GM18511 (cell line): ENCODE measurements at regions not wholly inside any gene's neighbourhood (a gene's known extent, or its start where the extent isn't known, plus 50 kb on each side); places are given as distances from the start of the nearest gene placed in this dataset.
"Not testable (repeated sequence)": the region's sequence is repeated elsewhere in the genome, so short reads cannot be mapped to it uniquely, and the experiment has no call there.

Experiments used
- ATAC-seq: cut with Tn5 transposase; IDR thresholded peaks from one replicate; pipeline ENCODE4 v1.9.1; 2021; ENCODE audit warnings: mild to moderate bottlenecking, moderate library complexity; ENCODE audit not compliant: unreplicated experiment

DNA sequence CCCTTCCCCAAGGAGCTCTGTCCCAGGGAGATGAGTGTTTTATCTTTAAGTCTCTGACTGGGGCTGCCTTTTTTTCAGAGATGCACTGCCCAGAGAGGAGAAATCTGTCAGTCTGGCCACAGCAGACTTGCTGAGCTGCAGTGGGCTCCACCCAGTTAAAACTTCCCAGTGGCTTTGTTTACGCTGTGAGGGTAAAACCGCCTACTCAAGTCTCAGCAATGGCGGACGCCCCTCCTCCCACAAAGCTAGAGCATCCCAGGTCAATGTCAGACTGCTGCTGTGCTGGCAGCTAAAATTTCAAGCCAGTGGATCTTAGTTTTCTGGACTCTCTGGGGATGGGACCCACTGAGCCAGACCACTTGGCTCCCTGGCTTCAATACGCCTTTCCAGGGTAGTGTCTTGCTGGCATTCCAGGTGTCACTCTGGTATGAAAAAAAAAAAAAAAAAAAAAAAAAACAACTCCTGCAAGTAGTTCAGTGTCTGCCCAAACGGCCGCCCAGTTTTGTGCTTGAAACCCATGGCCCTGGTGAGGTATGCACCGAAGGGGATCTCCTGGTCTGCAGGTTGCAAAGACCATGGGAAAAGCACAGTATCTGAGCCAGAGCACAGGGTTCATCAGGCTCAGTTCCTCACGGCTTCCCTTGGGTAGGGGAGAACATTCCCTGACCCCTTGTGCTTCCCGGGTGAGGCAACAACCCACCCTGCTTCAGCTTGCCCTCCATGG is 1616.1 kb upstream of the ADGRL3 start:
- ATAC-seq: no peak

DNA sequence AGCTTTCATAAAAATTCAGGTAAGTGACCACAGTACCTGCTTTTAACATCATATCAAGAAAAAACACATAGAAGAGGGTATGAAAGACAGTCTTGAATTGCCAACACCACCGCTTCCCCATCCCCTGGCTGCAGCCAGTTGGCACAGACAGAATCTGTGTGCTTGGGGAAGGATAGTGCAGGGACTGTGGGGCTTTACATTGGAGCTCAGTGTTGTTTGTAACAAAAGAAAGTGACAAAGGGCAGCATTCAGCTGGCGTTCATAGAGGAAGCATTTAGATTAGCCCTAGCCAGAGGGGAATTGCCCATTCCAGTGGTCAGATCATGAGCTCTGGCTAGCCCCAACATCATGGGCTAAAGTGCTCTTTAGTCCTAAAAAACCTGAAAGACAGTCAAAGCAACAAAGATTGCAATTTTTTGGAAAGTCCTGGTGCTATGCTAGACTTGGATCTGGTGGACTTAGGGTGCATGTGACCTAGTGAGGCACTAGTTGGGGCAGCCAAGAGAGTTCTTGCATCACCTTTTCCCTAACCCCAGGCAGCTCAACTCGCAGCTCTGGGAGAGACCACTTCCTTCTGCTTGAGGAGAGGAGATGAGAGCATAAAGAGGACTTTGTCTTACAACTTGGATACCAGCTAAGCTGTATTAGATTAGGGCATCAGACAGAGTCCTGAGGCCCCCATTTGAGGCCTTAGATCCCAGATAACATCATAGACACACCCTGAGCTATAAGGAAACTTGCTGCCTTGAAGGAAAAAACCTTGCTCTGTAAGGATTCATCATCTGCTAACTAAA is 1602.4 kb upstream of the ADGRL3 start:
- ATAC-seq: no peak

- ATAC-seq: no peak
Measured at GRCh38 chr4:59598330-59598618, 1601.9 kb upstream of the ADGRL3 start.

- ATAC-seq: no peak
Measured at GRCh38 chr4:59608466-59608865, 1591.7 kb upstream of the ADGRL3 start.

GRCh38 chr4:59612235-59612634 is 1587.9 kb upstream of the ADGRL3 start:
- ATAC-seq: no peak

- no peak for ATAC-seq
Measured at GRCh38 chr4:59615316-59615715, 1584.8 kb upstream of the ADGRL3 start.

- ATAC-seq: no peak
Measured at GRCh38 chr4:59629348-59629747, 1570.8 kb upstream of the ADGRL3 start.

- no peak for ATAC-seq
Measured at GRCh38 chr4:59630235-59630634, 1569.9 kb upstream of the ADGRL3 start.

- ATAC-seq: no peak
Measured at GRCh38 chr4:59630922-59631321, 1569.2 kb upstream of the ADGRL3 start.

DNA sequence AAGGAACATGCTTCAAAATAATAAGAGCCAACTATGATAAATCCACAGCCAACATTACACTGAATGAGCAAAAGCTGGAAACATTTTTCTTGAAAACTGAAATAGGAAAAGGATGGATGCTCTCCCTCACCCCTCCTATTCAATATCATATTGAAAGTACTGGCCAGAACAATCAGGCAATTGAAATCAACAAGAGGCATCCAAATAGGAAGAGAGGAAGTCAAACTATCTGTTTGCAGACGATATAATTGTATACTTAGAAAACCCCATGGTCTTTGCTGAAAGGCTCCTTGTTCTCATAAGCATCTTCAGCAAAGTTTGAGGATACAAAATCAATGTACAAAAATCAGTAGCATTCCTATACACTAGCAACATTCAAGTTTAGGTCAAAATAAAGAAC is 1562.5 kb upstream of the ADGRL3 start:
- no peak for ATAC-seq

DNA sequence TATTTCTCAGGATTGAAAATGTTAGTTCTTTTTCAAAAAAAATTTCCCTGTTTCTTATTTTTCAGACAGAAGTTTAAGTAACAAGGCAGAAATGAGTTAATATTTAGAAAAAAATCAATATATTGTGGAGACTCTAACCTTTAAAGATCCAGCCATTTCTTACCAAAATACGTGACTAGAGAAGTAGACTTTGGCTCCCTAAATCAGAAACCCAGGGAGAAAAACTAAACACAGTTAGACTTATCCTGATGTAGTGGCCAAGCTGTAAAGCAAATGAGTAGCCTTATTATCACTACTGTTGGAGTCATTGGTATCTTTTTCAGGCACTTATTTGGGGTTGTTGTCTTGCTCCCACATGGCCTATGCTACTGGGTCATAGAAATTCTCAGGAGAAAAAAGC is 1556.4 kb upstream of the ADGRL3 start:
- no peak for ATAC-seq

DNA sequence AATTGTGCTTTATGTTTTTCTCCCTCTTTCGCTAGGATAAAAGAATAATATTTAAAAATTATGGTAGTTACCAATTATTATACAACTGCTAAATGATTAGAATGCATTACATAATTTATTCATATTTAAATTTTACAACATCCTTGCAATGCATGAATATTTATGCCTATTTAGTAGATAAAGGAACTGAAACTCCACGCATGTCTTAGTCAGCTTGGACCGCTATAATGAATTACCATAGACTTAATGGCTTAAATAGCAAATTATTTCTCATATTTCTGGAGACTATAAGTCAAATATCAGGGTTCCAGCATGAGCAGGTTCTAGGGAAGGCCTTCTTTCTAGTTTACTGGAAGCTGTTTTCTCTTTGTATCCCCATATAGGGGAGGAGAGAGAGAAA is 1555.4 kb upstream of the ADGRL3 start:
- ATAC-seq: no peak

DNA sequence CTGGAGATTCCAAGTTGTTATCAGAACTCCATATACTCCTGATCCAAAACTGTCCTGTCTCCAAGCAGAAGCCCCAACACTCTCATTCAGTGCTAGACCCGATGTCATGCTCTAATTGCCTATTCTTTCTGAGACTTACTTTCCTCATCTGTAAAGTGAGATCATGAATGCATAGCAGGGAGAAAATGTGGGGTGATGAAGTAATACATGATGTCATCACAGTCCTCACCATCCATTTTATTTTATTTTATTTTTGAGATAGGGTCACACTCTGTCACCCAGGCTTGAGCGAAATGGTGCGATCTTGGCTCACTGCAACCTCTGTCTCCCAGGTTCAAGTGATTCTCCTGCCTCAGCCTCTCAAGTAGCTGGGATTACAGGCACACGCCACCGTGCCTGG is 1554.0 kb upstream of the ADGRL3 start:
- no peak for ATAC-seq

DNA sequence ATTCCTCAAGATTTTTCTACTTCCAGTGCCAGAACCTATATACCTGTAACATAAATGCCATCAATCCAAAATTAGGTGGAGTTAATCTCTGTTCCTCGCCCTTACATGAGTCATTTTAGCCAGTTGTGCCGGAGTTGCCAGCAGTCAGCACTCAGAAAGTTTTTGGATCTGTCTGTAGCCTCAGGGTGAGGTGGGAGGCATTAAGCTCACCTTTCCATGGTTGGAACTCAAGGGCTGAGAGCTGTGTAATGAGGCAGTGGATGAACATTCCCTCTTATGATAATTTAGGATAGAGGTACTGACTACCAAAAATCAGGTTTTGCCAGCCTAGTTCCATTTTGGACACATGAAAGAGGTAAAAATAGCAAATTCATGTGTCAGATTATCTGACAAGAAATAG is 1553.1 kb upstream of the ADGRL3 start:
- ATAC-seq: no peak

GRCh38 chr4:59647500-59647899 is 1552.6 kb upstream of the ADGRL3 start:
- no peak for ATAC-seq

GRCh38 chr4:59650861-59651260 is 1549.3 kb upstream of the ADGRL3 start:
- no peak for ATAC-seq

DNA sequence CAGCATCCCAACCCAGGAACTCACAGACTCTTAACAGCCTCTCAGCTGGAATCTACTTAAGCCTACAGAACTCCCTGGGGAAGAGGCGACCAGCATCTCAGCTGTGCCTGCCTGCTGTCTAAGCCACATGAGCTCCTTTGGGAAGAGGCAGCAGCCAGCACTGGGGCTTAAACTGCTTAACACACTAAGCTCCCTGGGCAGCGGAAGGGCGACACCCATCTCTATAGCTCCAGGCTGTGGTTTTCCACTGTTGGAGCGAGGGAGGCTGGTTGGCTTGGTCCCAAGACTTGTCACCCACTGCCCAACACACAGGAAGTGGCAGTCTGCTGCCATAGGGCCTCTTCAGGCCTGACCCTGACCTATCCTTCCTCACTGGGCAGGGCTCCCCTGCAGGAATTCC is 1544.1 kb upstream of the ADGRL3 start:
- ATAC-seq: no peak

DNA sequence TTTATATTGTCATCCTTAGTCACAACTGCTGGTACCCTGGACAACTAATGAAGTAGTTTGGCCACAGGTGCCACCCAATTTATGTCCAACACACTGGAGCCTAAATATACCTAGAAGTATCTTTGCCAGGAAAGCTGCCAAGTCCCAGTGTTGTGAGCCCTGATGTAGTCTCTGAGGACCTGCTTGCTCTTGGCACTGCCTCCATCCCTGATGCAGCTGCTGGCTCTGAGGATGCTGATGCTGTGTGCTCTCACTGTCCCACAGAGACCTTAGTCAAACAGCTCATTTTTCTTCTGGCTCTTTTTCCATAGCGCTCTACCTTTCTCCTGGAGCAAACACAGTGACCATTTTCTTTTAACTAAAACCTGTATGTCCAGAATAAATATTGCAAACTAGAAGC is 1535.4 kb upstream of the ADGRL3 start:
- ATAC-seq: no peak

DNA sequence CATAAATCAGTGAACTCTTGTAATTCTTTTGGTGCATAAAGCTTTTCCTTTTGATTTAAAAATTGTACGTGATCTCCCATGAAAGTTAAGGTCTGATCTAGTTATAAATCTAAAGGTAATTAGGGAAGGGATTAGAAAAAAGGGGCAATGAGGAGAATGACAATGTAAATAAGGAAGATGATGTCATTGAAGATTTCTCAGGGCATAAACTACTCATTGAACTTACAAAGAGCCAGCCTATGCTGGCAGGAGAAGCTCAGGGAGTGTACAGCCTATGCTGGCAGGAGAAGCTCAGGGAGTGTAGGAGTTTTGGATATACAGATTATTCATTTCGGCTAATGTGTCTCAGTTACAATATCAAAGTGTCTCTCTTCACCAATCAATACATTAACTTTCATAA is 1533.5 kb upstream of the ADGRL3 start:
- no peak for ATAC-seq

DNA sequence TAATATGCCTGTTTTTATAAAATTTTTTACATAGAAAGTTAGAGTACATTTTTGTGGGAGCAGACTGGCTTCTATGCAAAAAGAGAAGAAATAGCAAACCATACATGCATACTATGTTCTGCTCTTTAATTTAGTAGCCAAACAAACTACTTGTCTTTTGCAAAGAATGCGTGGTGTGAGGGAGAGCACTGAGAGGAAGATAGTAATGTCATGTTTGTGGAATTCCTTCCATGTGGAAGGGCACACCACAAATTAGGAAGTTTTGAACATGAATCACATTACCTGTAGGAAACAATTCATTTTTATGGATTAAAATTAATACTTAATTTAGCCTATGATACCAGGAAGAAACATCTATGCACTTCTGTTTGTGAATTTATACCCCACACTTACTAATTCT is 1529.1 kb upstream of the ADGRL3 start:
- ATAC-seq: no peak

DNA sequence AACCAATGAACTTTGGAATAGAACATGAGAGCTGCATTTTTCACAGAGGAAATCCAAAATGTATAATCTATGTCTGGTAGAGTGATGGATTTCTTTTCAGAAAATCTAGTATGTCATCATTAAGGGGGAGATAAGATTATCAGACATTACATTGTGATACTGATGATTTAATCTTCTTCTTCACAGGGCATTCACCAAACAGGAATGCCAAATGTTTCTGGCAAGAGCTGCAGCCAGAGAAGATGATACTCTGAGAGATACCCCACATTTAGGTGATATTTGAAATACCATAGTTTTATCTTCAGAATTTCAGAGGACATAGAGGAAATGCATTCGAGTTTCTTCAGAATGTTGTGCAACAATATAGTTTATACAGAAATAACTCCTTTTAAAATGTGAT is 1523.7 kb upstream of the ADGRL3 start:
- no peak for ATAC-seq

DNA sequence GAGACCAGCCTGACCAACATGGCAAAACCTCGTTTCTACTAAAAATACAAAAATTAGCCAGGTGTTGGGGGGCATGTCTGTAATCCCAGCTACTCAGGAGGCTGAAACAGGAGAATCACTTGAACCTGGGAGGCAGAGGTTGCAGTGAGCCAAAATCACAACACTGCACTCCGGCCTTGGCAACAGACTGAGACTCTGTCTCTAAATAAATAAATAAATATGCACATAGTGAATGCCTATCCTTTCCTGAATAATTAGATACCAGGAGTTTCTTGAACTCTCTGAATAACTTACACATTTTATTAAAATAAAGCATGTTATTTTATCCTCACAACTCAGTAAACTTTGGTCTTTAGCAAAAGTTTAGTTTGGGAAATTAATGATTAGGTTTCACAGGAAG is 1523.1 kb upstream of the ADGRL3 start:
- ATAC-seq: not testable (repeated sequence)

- ATAC-seq: no peak
Measured at GRCh38 chr4:59685626-59686025, 1514.5 kb upstream of the ADGRL3 start.
